HEK293 (cell line): ENCODE measurements at regions not wholly inside any gene's neighbourhood (a gene's known extent, or its start where the extent isn't known, plus 50 kb on each side); places are given as distances from the start of the nearest gene placed in this dataset.

ENCODE experiments used
- CTCF ChIA-PET: fragments of 350-600 bp; formaldehyde crosslinking; extraction: SDS; loops from one replicate; lab custom pipeline; 2021; ENCODE audit warnings: antibody characterized with exemption; lab: Yijun Ruan, JAX
- POLR2A ChIA-PET: fragments of 300-600 bp; formaldehyde crosslinking; extraction: SDS; loops from one replicate; lab custom pipeline; 2020; ENCODE audit warnings: antibody characterized with exemption, inconsistent platforms; lab: Yijun Ruan, JAX
- H3K27ac ChIP-seq: fragments of 200-500 bp; sonication (Bioruptor generic); 2 replicates; pipeline ENCODE4 v1.5.1; 2014; ENCODE audit warnings: low read depth, low read length, control low read depth, inconsistent platforms; ENCODE audit errors: extremely low read depth
- H3K36me3 ChIP-seq, 2 experiments: fragments of 200-500 bp in 1 of 2; sonication (Bioruptor generic) in 1 of 2; 1 replicate in 1 of 2; 2 replicates in 1 of 2; pipeline ENCODE4 v1.5.1; 2014 to 2017; ENCODE audit warnings: inconsistent platforms in 2 of 2, low read length in 2 of 2; ENCODE audit not compliant: control insufficient read depth in 2 of 2, insufficient read depth in 1 of 2
- H3K4me1 ChIP-seq: fragments of 200-500 bp; sonication (Bioruptor generic); 2 replicates; pipeline ENCODE4 v1.5.1; 2014; ENCODE audit warnings: mild to moderate bottlenecking, low read length, inconsistent platforms; ENCODE audit not compliant: control insufficient read depth, insufficient read depth
- H3K4me3 ChIP-seq: 2 replicates; pipeline ENCODE4 v1.5.1; 2011; ENCODE audit warnings: low read depth, mild to moderate bottlenecking, control low read depth, low read length, moderate library complexity
- H3K9me3 ChIP-seq: fragments of 200-500 bp; sonication (Bioruptor generic); 2 replicates; pipeline ENCODE4 v1.5.1; 2014; ENCODE audit warnings: low read depth, low read length, inconsistent platforms; ENCODE audit not compliant: control insufficient read depth, insufficient read depth
- KLF1 ChIP-seq: fragments of 450-650 bp; formaldehyde crosslinking; IDR thresholded peaks from 2 replicates; pipeline ENCODE4 v1.5.1; 2016; ENCODE audit warnings: missing biosample characterization, missing genetic modification characterization
- KLF8 ChIP-seq: fragments of 450-650 bp; formaldehyde crosslinking; IDR thresholded peaks from 2 replicates; pipeline ENCODE4 v1.5.1; 2016; ENCODE audit warnings: missing biosample characterization, missing genetic modification characterization
- MEIS1 ChIP-seq: sonication (generic); formaldehyde crosslinking; IDR thresholded peaks from 2 replicates; pipeline ENCODE4 v1.8.1; 2022; ENCODE audit warnings: missing genetic modification reagents, mild to moderate bottlenecking, borderline replicate concordance
- SETDB1 ChIP-seq: IDR thresholded peaks from one replicate; pipeline ENCODE4 v1.6.1; 2017; ENCODE audit warnings: mild to moderate bottlenecking, low read length, moderate library complexity, mixed read lengths; ENCODE audit not compliant: insufficient read length
- TRIM28 ChIP-seq: IDR thresholded peaks from 2 replicates; pipeline ENCODE4 v1.6.1; 2011; ENCODE audit warnings: low read length, control low read depth, borderline replicate concordance
- YY1 ChIP-seq: fragments of 450-650 bp; formaldehyde crosslinking; IDR thresholded peaks from 2 replicates; pipeline ENCODE4 v1.5.1; 2018; ENCODE audit warnings: missing biosample characterization, missing genetic modification characterization
- ZBTB21 ChIP-seq: fragments of 450-650 bp; formaldehyde crosslinking; IDR thresholded peaks from 2 replicates; pipeline ENCODE4 v1.5.1; 2017; ENCODE audit warnings: missing biosample characterization, missing genetic modification characterization
- ZFP41 ChIP-seq: fragments of 450-650 bp; formaldehyde crosslinking; IDR thresholded peaks from 2 replicates; pipeline ENCODE4 v1.5.1; 2016; ENCODE audit warnings: missing biosample characterization, missing genetic modification characterization, borderline replicate concordance
- ZNF133 ChIP-seq: fragments of 450-650 bp; formaldehyde crosslinking; IDR thresholded peaks from 2 replicates; pipeline ENCODE4 v1.5.1; 2016; ENCODE audit warnings: missing biosample characterization, missing genetic modification characterization
- ZNF175 ChIP-seq: fragments of 450-650 bp; formaldehyde crosslinking; IDR thresholded peaks from 2 replicates; pipeline ENCODE4 v1.5.1; 2016; ENCODE audit warnings: missing biosample characterization, missing genetic modification characterization
- ZNF2 ChIP-seq: fragments of 450-650 bp; formaldehyde crosslinking; IDR thresholded peaks from 2 replicates; pipeline ENCODE4 v1.5.1; 2016; ENCODE audit warnings: missing biosample characterization, missing genetic modification characterization
- ZNF223 ChIP-seq: fragments of 450-650 bp; formaldehyde crosslinking; IDR thresholded peaks from 2 replicates; pipeline ENCODE4 v1.5.1; 2016; ENCODE audit warnings: missing biosample characterization, missing genetic modification characterization
- ZNF248 ChIP-seq: fragments of 450-650 bp; formaldehyde crosslinking; IDR thresholded peaks from 2 replicates; pipeline ENCODE4 v1.5.1; 2017; ENCODE audit warnings: missing biosample characterization, missing genetic modification characterization
- ZNF266 ChIP-seq: fragments of 450-650 bp; formaldehyde crosslinking; IDR thresholded peaks from 2 replicates; pipeline ENCODE4 v1.5.1; 2016; ENCODE audit warnings: missing biosample characterization, missing genetic modification characterization, low read depth
- ZNF404 ChIP-seq: fragments of 450-650 bp; formaldehyde crosslinking; IDR thresholded peaks from 2 replicates; pipeline ENCODE4 v1.5.1; 2017; ENCODE audit warnings: missing biosample characterization, missing genetic modification characterization
- ZNF514 ChIP-seq: fragments of 450-650 bp; formaldehyde crosslinking; IDR thresholded peaks from 2 replicates; pipeline ENCODE4 v1.5.1; 2016; ENCODE audit warnings: missing biosample characterization, missing genetic modification characterization
- ZNF521 ChIP-seq: fragments of 450-650 bp; formaldehyde crosslinking; IDR thresholded peaks from 2 replicates; pipeline ENCODE4 v1.5.1; 2017; ENCODE audit warnings: missing biosample characterization, mild to moderate bottlenecking, missing genetic modification characterization
- ZNF544 ChIP-seq: fragments of 450-650 bp; formaldehyde crosslinking; IDR thresholded peaks from 2 replicates; pipeline ENCODE4 v1.5.0; 2017; ENCODE audit warnings: missing biosample characterization, missing genetic modification characterization
- ZNF549 ChIP-seq: fragments of 450-650 bp; IDR thresholded peaks from 2 replicates; pipeline ENCODE4 v1.5.1; 2018; ENCODE audit warnings: missing biosample characterization, missing genetic modification characterization, mild to moderate bottlenecking, inconsistent platforms, moderate library complexity
- ZNF558 ChIP-seq: fragments of 450-650 bp; formaldehyde crosslinking; IDR thresholded peaks from 2 replicates; pipeline ENCODE4 v1.5.1; 2016; ENCODE audit warnings: missing biosample characterization, missing genetic modification characterization
- ZNF664 ChIP-seq: fragments of 450-650 bp; formaldehyde crosslinking; IDR thresholded peaks from 2 replicates; pipeline ENCODE4 v1.5.1; 2016; ENCODE audit warnings: missing biosample characterization, missing genetic modification characterization
- ZNF670 ChIP-seq: fragments of 450-650 bp; formaldehyde crosslinking; IDR thresholded peaks from 2 replicates; pipeline ENCODE4 v1.5.1; 2016; ENCODE audit warnings: missing biosample characterization, missing genetic modification characterization, low read depth
- ZNF677 ChIP-seq: fragments of 450-650 bp; IDR thresholded peaks from 2 replicates; pipeline ENCODE4 v1.5.0; 2018; ENCODE audit warnings: missing biosample characterization, mild to moderate bottlenecking, missing genetic modification characterization, moderate library complexity
- ZNF707 ChIP-seq: fragments of 450-650 bp; formaldehyde crosslinking; IDR thresholded peaks from 2 replicates; pipeline ENCODE4 v1.5.1; 2016; ENCODE audit warnings: missing biosample characterization, missing genetic modification characterization
- ZNF776 ChIP-seq: fragments of 450-650 bp; formaldehyde crosslinking; IDR thresholded peaks from 2 replicates; pipeline ENCODE4 v1.5.0; 2017; ENCODE audit warnings: missing biosample characterization, missing genetic modification characterization, borderline replicate concordance
- ZNF785 ChIP-seq: fragments of 450-650 bp; formaldehyde crosslinking; IDR thresholded peaks from 2 replicates; pipeline ENCODE4 v1.5.1; 2016; ENCODE audit warnings: missing biosample characterization, missing genetic modification characterization
- TF ChIP-seq, protein P1 (sequence below): fragments of 450-650 bp; formaldehyde crosslinking; IDR thresholded peaks from 2 replicates; pipeline ENCODE4 v1.5.1; 2016; ENCODE audit warnings: missing biosample characterization, missing genetic modification characterization
- TF ChIP-seq, protein P2 (sequence below): fragments of 450-650 bp; formaldehyde crosslinking; IDR thresholded peaks from 2 replicates; pipeline ENCODE4 v1.5.1; 2017; ENCODE audit warnings: missing biosample characterization, missing genetic modification characterization
- TF ChIP-seq, protein P3 (sequence below): fragments of 450-650 bp; formaldehyde crosslinking; IDR thresholded peaks from 2 replicates; pipeline ENCODE4 v1.5.1; 2016; ENCODE audit warnings: missing biosample characterization, missing genetic modification characterization, low read depth

DNA sequence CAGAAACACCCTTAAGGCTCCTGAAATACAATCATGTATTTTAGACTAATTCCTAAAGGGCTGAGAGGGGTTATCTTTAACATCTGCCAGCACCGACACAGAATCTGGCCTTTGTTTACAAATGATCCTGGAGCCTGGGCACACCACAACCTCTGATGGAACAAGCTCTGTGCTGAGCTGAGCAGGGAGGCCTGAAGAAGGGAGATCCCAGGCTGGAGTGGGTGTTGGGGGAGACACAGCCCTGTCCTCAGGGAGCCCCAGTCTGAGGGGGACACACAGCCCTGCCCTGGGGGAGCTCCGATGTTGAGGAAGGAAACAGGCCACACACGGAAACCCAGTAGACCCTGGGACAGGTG is 130.5 kb downstream of the VEGFA start:
- H3K36me3 ChIP-seq = no peaks in the 10 kb centered on the region
- 0 out of 2 replicates have a peak overlapping the region, but pooled peaks have one; percentile 1 for H3K27ac ChIP-seq
- TF ChIP-seq ZFP41 (tag by site-specific recombination) (no peak), ZNF670 (tag by site-specific recombination) (no peak), ZNF223 (tag by site-specific recombination) (no peak; the same call in 1 of the 2 replicates), ZBTB21 (tag by site-specific recombination) (no peak), ZNF664 (no peak), ZNF776 (tag by site-specific recombination) (no peak), ZNF558 (tag by site-specific recombination) (no peak), ZNF175 (no peak), KLF8 (tag by site-specific recombination) (no peak), ZNF2 (tag by site-specific recombination) (no peak), ZNF521 (no peak), ZNF549 (no peak), ZNF677 (tag by site-specific recombination) (no peak), ZNF707 (no peak), ZNF266 (tag by site-specific recombination) (no peak), ZNF514 (no peak)
- TF ChIP-seq, protein P1, sequence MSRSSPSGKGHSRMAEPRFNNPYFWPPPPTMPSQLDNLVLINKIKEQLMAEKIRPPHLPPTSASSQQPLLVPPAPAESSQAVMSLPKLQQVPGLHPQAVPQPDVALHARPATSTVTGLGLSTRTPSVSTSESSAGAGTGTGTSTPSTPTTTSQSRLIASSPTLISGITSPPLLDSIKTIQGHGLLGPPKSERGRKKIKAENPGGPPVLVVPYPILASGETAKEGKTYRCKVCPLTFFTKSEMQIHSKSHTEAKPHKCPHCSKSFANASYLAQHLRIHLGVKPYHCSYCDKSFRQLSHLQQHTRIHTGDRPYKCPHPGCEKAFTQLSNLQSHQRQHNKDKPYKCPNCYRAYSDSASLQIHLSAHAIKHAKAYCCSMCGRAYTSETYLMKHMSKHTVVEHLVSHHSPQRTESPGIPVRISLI (tag by site-specific recombination) = no peak
- H3K4me1 ChIP-seq = no peaks in the 10 kb centered on the region; the same call in 1 of the 2 replicates
- no peak overlapping the region for H3K4me3 ChIP-seq
- ChIA-PET CTCF (interaction anchor here (0.7 to 3.0 kb wide), 6 partner anchors 81 to 252 kb away, joined by 3 to 9 read pairs (median 3); partner anchors contain the start of gene VEGFA), POLR2A (no interaction called here)
- no peaks in the 10 kb centered on the region for H3K9me3 ChIP-seq

DNA sequence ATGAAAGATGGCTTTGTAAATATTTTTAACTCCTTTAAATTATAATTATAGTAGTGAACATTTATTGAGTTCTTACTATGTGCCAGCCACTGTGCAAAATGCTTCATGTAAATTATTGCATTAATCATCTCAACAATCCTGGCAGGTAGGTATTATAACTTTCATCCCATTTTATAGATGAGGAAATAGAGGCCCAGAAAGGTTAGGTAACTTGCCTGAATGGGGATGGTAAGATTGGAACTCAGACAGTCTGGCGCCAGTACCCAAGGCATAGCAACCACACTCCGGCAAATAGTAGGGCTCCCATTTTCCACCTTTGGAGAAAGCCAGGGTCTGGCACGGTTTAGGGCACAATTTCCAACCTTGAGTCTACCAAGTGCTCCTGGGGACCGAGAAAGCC is 129.8 kb downstream of the VEGFA start:
- Histone ChIP-seq H3K27ac (no peak overlapping the region), H3K9me3 (no peaks in the 10 kb centered on the region), H3K36me3 (no peaks in the 10 kb centered on the region), H3K4me1 (no peaks in the 10 kb centered on the region; the same call in 1 of the 2 replicates), H3K4me3 (no peak overlapping the region)
- CTCF ChIA-PET = interaction anchor here (0.7 to 1.4 kb wide), 2 partner anchors 81 to 130 kb away, joined by 3 to 5 read pairs; partner anchors contain the start of gene VEGFA
- POLR2A ChIA-PET = no interaction called here
- no peak for TF ChIP-seq ZNF544
- TF ChIP-seq, protein P2, sequence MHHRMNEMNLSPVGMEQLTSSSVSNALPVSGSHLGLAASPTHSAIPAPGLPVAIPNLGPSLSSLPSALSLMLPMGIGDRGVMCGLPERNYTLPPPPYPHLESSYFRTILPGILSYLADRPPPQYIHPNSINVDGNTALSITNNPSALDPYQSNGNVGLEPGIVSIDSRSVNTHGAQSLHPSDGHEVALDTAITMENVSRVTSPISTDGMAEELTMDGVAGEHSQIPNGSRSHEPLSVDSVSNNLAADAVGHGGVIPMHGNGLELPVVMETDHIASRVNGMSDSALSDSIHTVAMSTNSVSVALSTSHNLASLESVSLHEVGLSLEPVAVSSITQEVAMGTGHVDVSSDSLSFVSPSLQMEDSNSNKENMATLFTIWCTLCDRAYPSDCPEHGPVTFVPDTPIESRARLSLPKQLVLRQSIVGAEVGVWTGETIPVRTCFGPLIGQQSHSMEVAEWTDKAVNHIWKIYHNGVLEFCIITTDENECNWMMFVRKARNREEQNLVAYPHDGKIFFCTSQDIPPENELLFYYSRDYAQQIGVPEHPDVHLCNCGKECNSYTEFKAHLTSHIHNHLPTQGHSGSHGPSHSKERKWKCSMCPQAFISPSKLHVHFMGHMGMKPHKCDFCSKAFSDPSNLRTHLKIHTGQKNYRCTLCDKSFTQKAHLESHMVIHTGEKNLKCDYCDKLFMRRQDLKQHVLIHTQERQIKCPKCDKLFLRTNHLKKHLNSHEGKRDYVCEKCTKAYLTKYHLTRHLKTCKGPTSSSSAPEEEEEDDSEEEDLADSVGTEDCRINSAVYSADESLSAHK (tag by site-specific recombination) = no peak
- 0 out of 2 replicates have a peak, but pooled peaks have one; percentile 21 for TF ChIP-seq ZNF664

DNA sequence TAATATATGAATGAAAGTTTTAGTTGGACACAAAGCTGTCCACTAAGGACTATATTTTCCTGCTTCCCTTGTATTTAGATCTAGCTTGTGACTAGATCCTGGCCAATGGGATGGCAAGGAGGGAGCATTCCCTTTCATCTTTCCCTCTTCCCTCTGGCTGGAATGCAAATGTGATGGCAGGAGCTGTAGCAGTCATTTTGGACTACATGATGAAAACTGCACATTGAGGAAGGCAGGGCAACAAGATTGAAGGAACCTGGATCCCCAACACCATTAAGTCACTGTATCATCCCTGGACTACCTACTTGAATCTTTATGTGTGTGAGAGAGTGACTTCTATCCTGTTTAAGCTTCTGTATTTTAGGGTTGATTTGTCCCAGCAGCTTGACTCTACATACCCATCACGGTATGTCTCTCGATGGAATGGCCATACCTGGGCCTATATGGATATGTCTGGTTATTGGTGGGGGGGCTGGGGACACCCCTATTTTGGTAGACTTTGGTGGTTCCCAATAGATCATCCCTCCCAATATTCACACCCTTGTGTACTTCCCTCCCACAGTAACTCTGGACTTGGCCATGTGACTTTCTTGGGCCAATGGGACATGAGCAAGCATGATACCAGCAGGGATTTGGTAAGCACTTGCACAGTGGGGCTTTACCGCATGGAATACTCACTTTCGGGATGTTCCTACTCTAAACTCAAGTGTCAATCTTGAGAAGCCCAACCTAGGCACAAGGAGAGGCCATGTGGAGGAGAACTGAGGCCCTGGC is 128.5 kb downstream of the VEGFA start:
- ChIA-PET CTCF (interaction anchor here (0.6 to 1.0 kb wide), 2 partner anchors 168 to 176 kb away, joined by 4 read pairs; no protein-coding TSS in a partner anchor), POLR2A (interaction anchor here (0.5 kb wide), 1 partner anchor 60 kb away, joined by 5 read pairs; no protein-coding TSS in a partner anchor)
- H3K9me3 ChIP-seq = no peaks in the 10 kb centered on the region
- no peaks in the 10 kb centered on the region; the same call in 1 of the 2 replicates for H3K4me1 ChIP-seq
- no peaks in the 10 kb centered on the region for H3K36me3 ChIP-seq
- no peak overlapping the region for H3K27ac ChIP-seq
- H3K4me3 ChIP-seq = no peak overlapping the region
- TF ChIP-seq ZNF133 (tag by site-specific recombination) = no peak
- peak; percentile 72; the same call in 1 of the 2 replicates for TF ChIP-seq TRIM28
- TF ChIP-seq KLF1 (tag by site-specific recombination) = no peak
- TF ChIP-seq, protein P3, sequence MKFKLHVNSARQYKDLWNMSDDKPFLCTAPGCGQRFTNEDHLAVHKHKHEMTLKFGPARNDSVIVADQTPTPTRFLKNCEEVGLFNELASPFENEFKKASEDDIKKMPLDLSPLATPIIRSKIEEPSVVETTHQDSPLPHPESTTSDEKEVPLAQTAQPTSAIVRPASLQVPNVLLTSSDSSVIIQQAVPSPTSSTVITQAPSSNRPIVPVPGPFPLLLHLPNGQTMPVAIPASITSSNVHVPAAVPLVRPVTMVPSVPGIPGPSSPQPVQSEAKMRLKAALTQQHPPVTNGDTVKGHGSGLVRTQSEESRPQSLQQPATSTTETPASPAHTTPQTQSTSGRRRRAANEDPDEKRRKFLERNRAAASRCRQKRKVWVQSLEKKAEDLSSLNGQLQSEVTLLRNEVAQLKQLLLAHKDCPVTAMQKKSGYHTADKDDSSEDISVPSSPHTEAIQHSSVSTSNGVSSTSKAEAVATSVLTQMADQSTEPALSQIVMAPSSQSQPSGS (tag by site-specific recombination) = no peak
- TF ChIP-seq ZNF785 = no peak
- TF ChIP-seq ZNF248 = no peak
- no peak for TF ChIP-seq YY1 (tag by site-specific recombination)
- TF ChIP-seq SETDB1 = peak; percentile 51
- no peak for TF ChIP-seq MEIS1
- TF ChIP-seq ZNF404 = no peak
